K562 (cell line): ENCODE measurements at regions not wholly inside any gene's neighbourhood (a gene's known extent, or its start where the extent isn't known, plus 50 kb on each side); places are given as distances from the start of the nearest gene placed in this dataset.

ENCODE experiments used
- ATAC-seq: fragments of 200-7000 bp; cut with Tn5 transposase; 3 replicates; pipeline ENCODE4 v1.9.1; 2020; ENCODE audit warnings: moderate library complexity
- BruUV-seq: library from RNA; stranded (reverse); fragments of 400-500 nt; replicated peaks from 2 replicates; lab custom pipeline; 2021; lab: Mats Ljungman, UMichigan
- CTCF ChIA-PET: fragments of 300-600 bp; formaldehyde crosslinking; extraction: SDS; loops from one replicate; lab custom pipeline; 2021; ENCODE audit warnings: low intra/inter-chr PET ratio; lab: Yijun Ruan, JAX
- POLR2A ChIA-PET: fragments of 300-600, 350-650 bp; sonication (Branson Sonifier 250); formaldehyde crosslinking; extraction: SDS; loops from one replicate; lab custom pipeline; 2021; ENCODE audit warnings: antibody characterized with exemption, inconsistent platforms; lab: Yijun Ruan, JAX
- DNase-seq, 4 experiments: peaks; one replicate each; pipeline versions ENCODE4 v3.0.0 to v3.0.0-alpha.2; 2011 to 2018; ENCODE audit warnings: low spot score in 3 of 4, mixed read lengths in 3 of 4; ENCODE audit errors: extremely low read depth in 1 of 4
- FAIRE-seq: peaks from 2 replicates; lab custom pipeline; 2011; peaks lifted over from hg19 to GRCh38; lab: Jason Lieb, UNC
- H2AFZ ChIP-seq: 2 replicates; pipeline ENCODE4 v1.6.0; 2011; ENCODE audit warnings: low read depth, low read length, control low read depth, inconsistent platforms
- H3K27ac ChIP-seq: fragments of 200-600 bp; 3 replicates; pipeline ENCODE4 v1.8.0; 2011; ENCODE audit warnings: low read depth, mild to moderate bottlenecking, control low read depth, inconsistent platforms, low read length, moderate library complexity, mixed read lengths; ENCODE audit errors: extremely low read depth
- H3K27me3 ChIP-seq, 2 experiments: fragments of 300-600 bp in 1 of 2; 2 replicates in 1 of 2; 3 replicates in 1 of 2; pipeline versions ENCODE4 v1.6.0 to v1.8.0; 2011; ENCODE audit warnings: inconsistent platforms in 2 of 2, low read length in 2 of 2, mild to moderate bottlenecking in 1 of 2, mixed read lengths in 1 of 2, moderate library complexity in 1 of 2; ENCODE audit not compliant: control insufficient read depth in 2 of 2, insufficient read depth in 2 of 2
- H3K36me3 ChIP-seq: fragments of 300-600 bp; 3 replicates; pipeline ENCODE4 v1.8.0; 2011; ENCODE audit warnings: mild to moderate bottlenecking, low read length, inconsistent platforms; ENCODE audit not compliant: control insufficient read depth, insufficient read depth
- H3K4me1 ChIP-seq, 2 experiments: fragments of 200-600 bp in 1 of 2; replicated peaks in 1 of 2; 2 replicates in 1 of 2; 3 replicates in 1 of 2; pipeline versions ENCODE4 v1.5.1 to v1.8.0; 2011; ENCODE audit warnings: inconsistent platforms in 2 of 2, low read length in 2 of 2, mild to moderate bottlenecking in 1 of 2, mixed read lengths in 1 of 2, moderate library complexity in 1 of 2; ENCODE audit not compliant: control insufficient read depth in 2 of 2, insufficient read depth in 2 of 2
- H3K4me2 ChIP-seq: 2 replicates; pipeline ENCODE4 v1.6.1; 2011; ENCODE audit warnings: low read length, control low read depth, inconsistent platforms, mixed read lengths; ENCODE audit not compliant: insufficient read depth
- H3K4me3 ChIP-seq: fragments of 200-600 bp; sonication (generic), shearing (Covaris generic); 2 replicates; pipeline ENCODE4 v1.5.1; 2016; ENCODE audit warnings: control low read depth, inconsistent platforms
- H3K79me2 ChIP-seq: fragments of 200-600 bp; 3 replicates; pipeline ENCODE4 v1.8.0; 2011; ENCODE audit warnings: low read length, inconsistent platforms; ENCODE audit not compliant: control insufficient read depth, insufficient read depth
- H3K9ac ChIP-seq, 2 experiments: 2 replicates each; pipeline versions ENCODE4 v1.6.0 to v1.6.1; 2011; ENCODE audit warnings: low read depth in 2 of 2, low read length in 2 of 2, control low read depth in 1 of 2, inconsistent platforms in 1 of 2, mild to moderate bottlenecking in 1 of 2, mixed read lengths in 1 of 2; ENCODE audit not compliant: insufficient read depth in 1 of 2
- H3K9me1 ChIP-seq: one replicate; pipeline ENCODE4 v1.6.0; 2011; ENCODE audit warnings: inconsistent platforms, mild to moderate bottlenecking, low read length, moderate library complexity; ENCODE audit not compliant: control insufficient read depth, insufficient read depth
- H3K9me3 ChIP-seq: replicated peaks from 2 replicates; pipeline ENCODE4 v1.5.1; 2011; ENCODE audit warnings: low read depth, low read length, inconsistent platforms; ENCODE audit not compliant: control insufficient read depth, insufficient read depth
- H4K20me1 ChIP-seq: replicated peaks from 2 replicates; pipeline ENCODE4 v1.6.1; 2011; ENCODE audit warnings: low read length, inconsistent platforms, mixed read lengths; ENCODE audit not compliant: control insufficient read depth, insufficient read depth
- HDAC2 ChIP-seq: fragments of 450-650 bp; IDR thresholded peaks from 2 replicates; pipeline ENCODE4 v1.6.1; 2016; ENCODE audit warnings: mild to moderate bottlenecking
- HDAC3 ChIP-seq: fragments of 450-650 bp; IDR thresholded peaks from 2 replicates; pipeline ENCODE4 v1.6.1; 2018; ENCODE audit warnings: borderline replicate concordance, mild to moderate bottlenecking, moderate library complexity; ENCODE audit not compliant: partially characterized antibody
- JUND ChIP-seq, 2 experiments: IDR thresholded peaks; 2 replicates in 1 of 2; 3 replicates in 1 of 2; pipeline ENCODE4 v1.6.1; 2011; ENCODE audit warnings: borderline replicate concordance in 2 of 2, low read depth in 2 of 2, low read length in 2 of 2, improper control_type of control experiment in 1 of 2, missing biosample characterization in 1 of 2, missing genetic modification characterization in 1 of 2, missing genetic modification reagents in 1 of 2
- MECOM ChIP-seq: fragments of 250-450 bp; sonication (Bioruptor Pico); IDR thresholded peaks from 2 replicates; pipeline ENCODE4 v1.8.0; 2022; ENCODE audit warnings: inconsistent platforms
- NCOA1 ChIP-seq: fragments of 450-650 bp; IDR thresholded peaks from 2 replicates; pipeline ENCODE4 v1.6.1; 2016; ENCODE audit warnings: low read depth
- PPARD ChIP-seq: fragments of 250-450 bp; sonication (Bioruptor Pico); IDR thresholded peaks from 2 replicates; pipeline ENCODE4 v1.8.0; 2022; ENCODE audit warnings: inconsistent platforms, mild to moderate bottlenecking, moderate library complexity
- SREBF2 ChIP-seq: sonication (generic); formaldehyde crosslinking; IDR thresholded peaks from 2 replicates; pipeline ENCODE4 v1.4.0; 2020; ENCODE audit warnings: mild to moderate bottlenecking, missing genetic modification reagents
- TGIF2 ChIP-seq: sonication (generic); formaldehyde crosslinking; IDR thresholded peaks from 2 replicates; pipeline ENCODE4 v1.8.1; 2022; ENCODE audit warnings: mild to moderate bottlenecking, missing genetic modification reagents, moderate library complexity
- ZNF586 ChIP-seq: fragments of 450-650 bp; formaldehyde crosslinking; conservative IDR thresholded peaks from 2 replicates; pipeline ENCODE4 v1.4.0; 2020; ENCODE audit warnings: mild to moderate bottlenecking, moderate library complexity
- ZNF79 ChIP-seq: fragments of 250-450 bp; sonication (Bioruptor Pico); IDR thresholded peaks from 2 replicates; pipeline ENCODE4 v1.4.0; 2020; ENCODE audit warnings: low read depth, mild to moderate bottlenecking, moderate library complexity
- WGBS: fragments of 100-300 bp; shearing (Covaris generic); methylation state at CpG from one replicate; pipeline ENCODE4 v1.1.6; 2016; ENCODE audit warnings: low coverage, mixed read lengths; ENCODE audit not compliant: insufficient coverage; ENCODE audit errors: missing lambda C conversion rate; 5-methylcytosine and 5-hydroxymethylcytosine counted together
- in situ Hi-C: fragments of 300-500 bp; cut with MboI; formaldehyde crosslinking; loops from 4 replicates; pipeline ENCODE4 v1.15.0; 2018; ENCODE audit warnings: inconsistent platforms, mixed read lengths
- intact Hi-C: fragments of 100-400 bp; cut with micrococcal nuclease; formaldehyde crosslinking; loops from 2 replicates; pipeline ENCODE4 v1.14.2; 2022
- TF ChIP-seq, protein P1 (sequence below): fragments of 450-650 bp; formaldehyde crosslinking; IDR thresholded peaks from 2 replicates; pipeline ENCODE4 v1.4.0; 2022; ENCODE audit warnings: missing genetic modification characterization
- TF ChIP-seq, protein P2 (sequence below): IDR thresholded peaks from 2 replicates; pipeline ENCODE4 v1.6.1; 2011; ENCODE audit not compliant: insufficient read length; ENCODE audit errors: extremely low read depth
- TF ChIP-seq, protein P3 (sequence below): fragments of 250-450 bp; sonication (Bioruptor Pico); IDR thresholded peaks from 2 replicates; pipeline ENCODE4 v1.5.0; 2021

DNA sequence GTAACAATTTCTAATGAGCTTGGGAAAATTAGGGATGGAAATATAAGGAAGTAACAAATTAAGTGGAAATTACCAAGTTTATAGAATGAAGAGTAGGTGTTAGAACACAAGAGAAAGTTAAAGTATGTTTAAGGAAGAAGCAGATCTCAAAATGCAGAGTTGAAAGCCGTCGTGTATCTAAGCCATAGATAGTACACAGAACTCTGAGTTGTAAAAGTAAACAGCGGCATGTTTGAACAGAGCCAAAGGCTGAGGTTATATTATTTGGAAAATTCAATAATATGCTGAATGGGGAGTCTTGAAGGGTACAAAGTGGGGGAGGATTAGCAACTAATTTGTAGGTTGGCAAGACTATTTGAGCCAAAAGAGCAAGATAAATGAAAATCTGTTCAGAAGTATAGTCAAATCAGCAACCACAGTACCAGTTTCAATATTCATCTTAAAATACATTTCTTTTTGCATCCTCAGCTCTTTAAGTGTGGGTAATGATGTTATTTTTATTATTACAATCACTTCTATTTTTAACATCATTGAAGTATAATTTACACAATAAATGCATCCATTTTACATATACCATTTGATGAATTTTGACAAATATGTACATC, 594.8 kb upstream of the ANO3 start:
- no peak for FAIRE-seq
- 0% methylated on average over 3 of the region's 3 CpGs for WGBS
- DNase-seq = no peak
- Histone ChIP-seq H3K36me3 (no peaks in the 10 kb centered on the region), H4K20me1 (no peaks in the 10 kb centered on the region), H3K4me2 (no peak overlapping the region), H2AFZ (no peak overlapping the region), H3K9ac (no peak overlapping the region), H3K79me2 (no peaks in the 10 kb centered on the region), H3K27me3 (no peaks in the 10 kb centered on the region), H3K9me1 (no peaks in the 10 kb centered on the region), H3K4me1 (no peaks in the 10 kb centered on the region), H3K27ac (no peak overlapping the region), H3K9me3 (no peaks in the 10 kb centered on the region), H3K4me3 (no peak overlapping the region)
- BruUV-seq = no TSS peak
- ChIA-PET CTCF (no interaction called here), POLR2A (no interaction called here)
- no peak for TF ChIP-seq ZNF79 (CRISPR knock-in tag)
- TF ChIP-seq PPARD (CRISPR knock-in tag) = no peak
- TF ChIP-seq, protein P1, sequence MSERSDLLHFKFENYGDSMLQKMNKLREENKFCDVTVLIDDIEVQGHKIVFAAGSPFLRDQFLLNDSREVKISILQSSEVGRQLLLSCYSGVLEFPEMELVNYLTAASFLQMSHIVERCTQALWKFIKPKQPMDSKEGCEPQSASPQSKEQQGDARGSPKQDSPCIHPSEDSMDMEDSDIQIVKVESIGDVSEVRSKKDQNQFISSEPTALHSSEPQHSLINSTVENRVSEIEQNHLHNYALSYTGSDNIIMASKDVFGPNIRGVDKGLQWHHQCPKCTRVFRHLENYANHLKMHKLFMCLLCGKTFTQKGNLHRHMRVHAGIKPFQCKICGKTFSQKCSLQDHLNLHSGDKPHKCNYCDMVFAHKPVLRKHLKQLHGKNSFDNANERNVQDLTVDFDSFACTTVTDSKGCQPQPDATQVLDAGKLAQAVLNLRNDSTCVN (CRISPR knock-in tag) = no peak
- no peak for TF ChIP-seq HDAC2
- no peak for TF ChIP-seq SREBF2 (CRISPR knock-in tag)
- intact Hi-C loops = no loop called here
- ATAC-seq = no peak
- in situ Hi-C loops = no loop called here

DNA sequence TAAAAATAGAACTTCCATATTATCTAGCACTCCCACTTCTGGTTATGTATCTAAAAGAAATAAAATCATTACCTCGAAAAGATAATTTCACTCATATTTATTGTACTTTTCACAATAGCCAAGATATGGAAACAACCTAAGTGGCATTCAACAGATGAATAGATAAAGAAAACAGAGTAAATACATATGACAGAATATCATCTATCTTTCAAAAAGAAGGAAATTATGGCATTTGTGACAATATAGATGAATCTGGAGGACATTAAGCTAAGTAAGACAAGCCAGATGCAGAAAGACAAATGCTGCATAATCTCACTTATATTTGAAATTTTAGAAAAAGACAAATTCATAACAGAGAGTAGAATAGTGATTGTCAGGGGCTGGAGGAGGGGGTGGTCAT, 590.0 kb upstream of the ANO3 start:
- in situ Hi-C loops = no loop called here
- H3K4me1 ChIP-seq = no peaks in the 10 kb centered on the region
- no peaks in the 10 kb centered on the region for H4K20me1 ChIP-seq
- no peak overlapping the region for H3K27ac ChIP-seq
- H3K9ac ChIP-seq = no peak overlapping the region
- no peaks in the 10 kb centered on the region for H3K9me3 ChIP-seq
- ATAC-seq = no peak
- no TSS peak for BruUV-seq
- no peak overlapping the region for H3K4me3 ChIP-seq
- WGBS = 0% methylated on average over 1 of the region's 1 CpG
- POLR2A ChIA-PET = no interaction called here
- H3K4me2 ChIP-seq = no peak overlapping the region
- no peaks in the 10 kb centered on the region for H3K9me1 ChIP-seq
- FAIRE-seq = no peak
- H3K79me2 ChIP-seq = no peaks in the 10 kb centered on the region
- CTCF ChIA-PET = no interaction called here
- H3K27me3 ChIP-seq = no peaks in the 10 kb centered on the region
- no peak for DNase-seq
- intact Hi-C loops = no loop called here
- no peak overlapping the region for H2AFZ ChIP-seq
- H3K36me3 ChIP-seq = no peaks in the 10 kb centered on the region
- TF ChIP-seq, protein P2, sequence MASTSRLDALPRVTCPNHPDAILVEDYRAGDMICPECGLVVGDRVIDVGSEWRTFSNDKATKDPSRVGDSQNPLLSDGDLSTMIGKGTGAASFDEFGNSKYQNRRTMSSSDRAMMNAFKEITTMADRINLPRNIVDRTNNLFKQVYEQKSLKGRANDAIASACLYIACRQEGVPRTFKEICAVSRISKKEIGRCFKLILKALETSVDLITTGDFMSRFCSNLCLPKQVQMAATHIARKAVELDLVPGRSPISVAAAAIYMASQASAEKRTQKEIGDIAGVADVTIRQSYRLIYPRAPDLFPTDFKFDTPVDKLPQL = no peak
- TF ChIP-seq JUND (IDR thresholded peaks at IDR 0.05; ENCODE audit: borderline replicate concordance, low read depth, low read length) (no peak), JUND (tag; IDR thresholded peaks at IDR 0.05; ENCODE audit: borderline replicate concordance, low read depth, low read length) (no peak), NCOA1 (no peak), HDAC3 (no peak), MECOM (CRISPR knock-in tag) (no peak), ZNF586 (CRISPR knock-in tag) (no peak), TGIF2 (CRISPR knock-in tag) (no peak)
- TF ChIP-seq, protein P3, sequence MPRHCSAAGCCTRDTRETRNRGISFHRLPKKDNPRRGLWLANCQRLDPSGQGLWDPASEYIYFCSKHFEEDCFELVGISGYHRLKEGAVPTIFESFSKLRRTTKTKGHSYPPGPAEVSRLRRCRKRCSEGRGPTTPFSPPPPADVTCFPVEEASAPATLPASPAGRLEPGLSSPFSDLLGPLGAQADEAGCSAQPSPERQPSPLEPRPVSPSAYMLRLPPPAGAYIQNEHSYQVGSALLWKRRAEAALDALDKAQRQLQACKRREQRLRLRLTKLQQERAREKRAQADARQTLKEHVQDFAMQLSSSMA (CRISPR knock-in tag) = no peak
